ENCODE measurements at regions not wholly inside any gene's neighbourhood (a gene's known extent, or its start where the extent isn't known, plus 50 kb on each side); places are given as distances from the start of the nearest gene placed in this dataset.
"Not testable (repeated sequence)": the region's sequence is repeated elsewhere in the genome, so short reads cannot be mapped to it uniquely, and the experiment has no call there.

- intact Hi-C loops (cut with DNase I), result loop anchor here in 1 of 2 donors (5.0 kb wide), 1 partner anchor 60 kb away; no protein-coding TSS in a partner anchor
- H3K36me3 ChIP-seq (ENCODE audit: control insufficient read depth in 1 of 2, insufficient read depth in 2 of 2, low read length in 1 of 2), result peaks cover 0 to 2% of the 10 kb centered on the region in 2 donors
- no peaks in the 10 kb centered on the region for H3K9me3 ChIP-seq (ENCODE audit: control insufficient read depth, low read length)
- no peak overlapping the region for H3K27ac ChIP-seq (ENCODE audit: low read depth in 1 of 2, low read length in 2 of 2)
- 89 to 90% methylated on average over 3 of the region's 3 CpGs for WGBS, 2 donors
- no peaks in the 10 kb centered on the region for H3K27me3 ChIP-seq (ENCODE audit: control insufficient read depth in 1 of 2, insufficient read depth in 2 of 2, low read length in 1 of 2)
- DNase-seq, result no peak
- H3K4me3 ChIP-seq (ENCODE audit: low read length in 2 of 2), result no peak overlapping the region
- H3K4me1 ChIP-seq (ENCODE audit: control insufficient read depth in 1 of 2, insufficient read depth in 2 of 2, low read length in 2 of 2), result peaks cover 3 to 8% of the 10 kb centered on the region in 2 donors
- ATAC-seq (ENCODE audit: low FRiP score), result no peak
Measured at GRCh38 chr6:125367036-125367782, 65.4 kb upstream of the HDDC2 start.

- H3K27ac ChIP-seq (ENCODE audit: low read depth in 1 of 2, low read length in 2 of 2), result no peak overlapping the region
- intact Hi-C loops (cut with DNase I), result no loop called here
- no peaks in the 10 kb centered on the region for H3K27me3 ChIP-seq (ENCODE audit: control insufficient read depth in 1 of 2, insufficient read depth in 2 of 2, low read length in 1 of 2)
- no peak overlapping the region for H3K4me3 ChIP-seq (ENCODE audit: low read length in 2 of 2)
- H3K4me1 ChIP-seq (ENCODE audit: control insufficient read depth in 1 of 2, insufficient read depth in 2 of 2, low read length in 2 of 2), result peaks cover 0 to 3% of the 10 kb centered on the region in 2 donors
- no peaks in the 10 kb centered on the region for H3K9me3 ChIP-seq (ENCODE audit: control insufficient read depth, low read length)
- peaks cover 0 to 2% of the 10 kb centered on the region in 2 donors for H3K36me3 ChIP-seq (ENCODE audit: control insufficient read depth in 1 of 2, insufficient read depth in 2 of 2, low read length in 1 of 2)
- DNase-seq (no peak), ATAC-seq (ENCODE audit: low FRiP score) (no peak)
- 39 to 48% methylated on average over 8 of the region's 8 CpGs for WGBS, 2 donors
Measured at GRCh38 chr6:125370343-125370742, 68.6 kb upstream of the HDDC2 start.

- Histone ChIP-seq H3K9me3 (ENCODE audit: control insufficient read depth, low read length) (no peaks in the 10 kb centered on the region), H3K27ac (ENCODE audit: low read depth in 1 of 2, low read length in 2 of 2) (no peak overlapping the region), H3K27me3 (ENCODE audit: control insufficient read depth in 1 of 2, insufficient read depth in 2 of 2, low read length in 1 of 2) (no peaks in the 10 kb centered on the region), H3K36me3 (ENCODE audit: control insufficient read depth in 1 of 2, insufficient read depth in 2 of 2, low read length in 1 of 2) (no peaks in the 10 kb centered on the region), H3K4me1 (ENCODE audit: control insufficient read depth in 1 of 2, insufficient read depth in 2 of 2, low read length in 2 of 2) (no peaks in the 10 kb centered on the region), H3K4me3 (ENCODE audit: low read length in 2 of 2) (no peak overlapping the region)
- intact Hi-C loops (cut with DNase I), result no loop called here
- ATAC-seq (ENCODE audit: low FRiP score) (no peak), DNase-seq (no peak)
- WGBS, 2 donors, result 73 to 86% methylated on average over 2 of the region's 2 CpGs
Measured at GRCh38 chr6:125375013-125375412, 73.2 kb upstream of the HDDC2 start.

GRCh38 chr6:125375821-125376220 lies 74.1 kb upstream of the HDDC2 start:
- peaks cover 0 to 1% of the 10 kb centered on the region in 2 donors for H3K36me3 ChIP-seq (ENCODE audit: control insufficient read depth in 1 of 2, insufficient read depth in 2 of 2, low read length in 1 of 2)
- intact Hi-C loops (cut with DNase I), result no loop called here
- no peak overlapping the region for H3K27ac ChIP-seq (ENCODE audit: low read depth in 1 of 2, low read length in 2 of 2)
- H3K9me3 ChIP-seq (ENCODE audit: control insufficient read depth, low read length), result no peaks in the 10 kb centered on the region
- no peaks in the 10 kb centered on the region for H3K4me1 ChIP-seq (ENCODE audit: control insufficient read depth in 1 of 2, insufficient read depth in 2 of 2, low read length in 2 of 2)
- H3K27me3 ChIP-seq (ENCODE audit: control insufficient read depth in 1 of 2, insufficient read depth in 2 of 2, low read length in 1 of 2), result no peaks in the 10 kb centered on the region
- no peak for ATAC-seq (ENCODE audit: low FRiP score)
- no peak overlapping the region for H3K4me3 ChIP-seq (ENCODE audit: low read length in 2 of 2)
- DNase-seq, result no peak

- DNase-seq (no peak), ATAC-seq (ENCODE audit: low FRiP score) (no peak)
- WGBS, 2 donors, result 55 to 66% methylated on average over 5 of the region's 5 CpGs
- Histone ChIP-seq H3K4me1 (ENCODE audit: control insufficient read depth in 1 of 2, insufficient read depth in 2 of 2, low read length in 2 of 2) (no peaks in the 10 kb centered on the region), H3K4me3 (ENCODE audit: low read length in 2 of 2) (no peak overlapping the region), H3K9me3 (ENCODE audit: control insufficient read depth, low read length) (no peaks in the 10 kb centered on the region), H3K27me3 (ENCODE audit: control insufficient read depth in 1 of 2, insufficient read depth in 2 of 2, low read length in 1 of 2) (no peaks in the 10 kb centered on the region), H3K27ac (ENCODE audit: low read depth in 1 of 2, low read length in 2 of 2) (no peak overlapping the region), H3K36me3 (ENCODE audit: control insufficient read depth in 1 of 2, insufficient read depth in 2 of 2, low read length in 1 of 2) (peaks cover 0 to 2% of the 10 kb centered on the region in 2 donors)
- intact Hi-C loops (cut with DNase I), result no loop called here
Measured at GRCh38 chr6:125377621-125378020, 75.9 kb upstream of the HDDC2 start.

GRCh38 chr6:125379174-125379573 lies 77.4 kb upstream of the HDDC2 start:
- Histone ChIP-seq H3K4me3 (ENCODE audit: low read length in 2 of 2) (no peak overlapping the region), H3K9me3 (ENCODE audit: control insufficient read depth, low read length) (no peaks in the 10 kb centered on the region), H3K27ac (ENCODE audit: low read depth in 1 of 2, low read length in 2 of 2) (no peak overlapping the region), H3K27me3 (ENCODE audit: control insufficient read depth in 1 of 2, insufficient read depth in 2 of 2, low read length in 1 of 2) (no peaks in the 10 kb centered on the region), H3K4me1 (ENCODE audit: control insufficient read depth in 1 of 2, insufficient read depth in 2 of 2, low read length in 2 of 2) (no peaks in the 10 kb centered on the region), H3K36me3 (ENCODE audit: control insufficient read depth in 1 of 2, insufficient read depth in 2 of 2, low read length in 1 of 2) (peaks cover 0 to 2% of the 10 kb centered on the region in 2 donors)
- ATAC-seq (ENCODE audit: low FRiP score), result no peak
- no peak for DNase-seq
- intact Hi-C loops (cut with DNase I), result no loop called here
- WGBS, 2 donors, result 84% methylated on average over 4 of the region's 4 CpGs

- Histone ChIP-seq H3K4me3 (ENCODE audit: low read length in 2 of 2) (no peak overlapping the region), H3K27ac (ENCODE audit: low read depth in 1 of 2, low read length in 2 of 2) (no peak overlapping the region), H3K4me1 (ENCODE audit: control insufficient read depth in 1 of 2, insufficient read depth in 2 of 2, low read length in 2 of 2) (no peaks in the 10 kb centered on the region), H3K27me3 (ENCODE audit: control insufficient read depth in 1 of 2, insufficient read depth in 2 of 2, low read length in 1 of 2) (no peaks in the 10 kb centered on the region), H3K36me3 (ENCODE audit: control insufficient read depth in 1 of 2, insufficient read depth in 2 of 2, low read length in 1 of 2) (peaks cover 0 to 2% of the 10 kb centered on the region in 2 donors), H3K9me3 (ENCODE audit: control insufficient read depth, low read length) (no peaks in the 10 kb centered on the region)
- ATAC-seq (ENCODE audit: low FRiP score) (no peak), DNase-seq (no peak)
- WGBS, 2 donors, result 97 to 99% methylated on average over 5 of the region's 5 CpGs
- intact Hi-C loops (cut with DNase I), result no loop called here
Measured at GRCh38 chr6:125380474-125380873, 78.7 kb upstream of the HDDC2 start.

- H3K27ac ChIP-seq (ENCODE audit: low read depth in 1 of 2, low read length in 2 of 2); DNase-seq; H3K9me3 ChIP-seq (ENCODE audit: control insufficient read depth, low read length); H3K4me3 ChIP-seq (ENCODE audit: low read length in 2 of 2); H3K27me3 ChIP-seq (ENCODE audit: control insufficient read depth in 1 of 2, insufficient read depth in 2 of 2, low read length in 1 of 2); ATAC-seq (ENCODE audit: low FRiP score); H3K36me3 ChIP-seq (ENCODE audit: control insufficient read depth in 1 of 2, insufficient read depth in 2 of 2, low read length in 1 of 2); H3K4me1 ChIP-seq (ENCODE audit: control insufficient read depth in 1 of 2, insufficient read depth in 2 of 2, low read length in 2 of 2); intact Hi-C loops (cut with DNase I): not testable (repeated sequence)
- 100% methylated on average over 1 of the region's 1 CpG for WGBS, 2 donors
Measured at GRCh38 chr6:125386337-125386736, 84.6 kb upstream of the HDDC2 start.

GRCh38 chr6:125392682-125393081 lies 90.9 kb upstream of the HDDC2 start:
- no peaks in the 10 kb centered on the region for H3K9me3 ChIP-seq (ENCODE audit: control insufficient read depth, low read length)
- intact Hi-C loops (cut with DNase I), result no loop called here
- DNase-seq (no peak), ATAC-seq (ENCODE audit: low FRiP score) (no peak)
- peaks cover 0 to 2% of the 10 kb centered on the region in 2 donors for H3K4me1 ChIP-seq (ENCODE audit: control insufficient read depth in 1 of 2, insufficient read depth in 2 of 2, low read length in 2 of 2)
- 73 to 77% methylated on average over 3 of the region's 3 CpGs for WGBS, 2 donors
- no peaks in the 10 kb centered on the region for H3K27me3 ChIP-seq (ENCODE audit: control insufficient read depth in 1 of 2, insufficient read depth in 2 of 2, low read length in 1 of 2)
- no peak overlapping the region for H3K27ac ChIP-seq (ENCODE audit: low read depth in 1 of 2, low read length in 2 of 2)
- no peaks in the 10 kb centered on the region for H3K36me3 ChIP-seq (ENCODE audit: control insufficient read depth in 1 of 2, insufficient read depth in 2 of 2, low read length in 1 of 2)
- no peak overlapping the region for H3K4me3 ChIP-seq (ENCODE audit: low read length in 2 of 2)
